ENCODE measurements at regions not wholly inside any gene's neighbourhood (a gene's known extent, or its start where the extent isn't known, plus 50 kb on each side); places are given as distances from the start of the nearest gene placed in this dataset.

DNA sequence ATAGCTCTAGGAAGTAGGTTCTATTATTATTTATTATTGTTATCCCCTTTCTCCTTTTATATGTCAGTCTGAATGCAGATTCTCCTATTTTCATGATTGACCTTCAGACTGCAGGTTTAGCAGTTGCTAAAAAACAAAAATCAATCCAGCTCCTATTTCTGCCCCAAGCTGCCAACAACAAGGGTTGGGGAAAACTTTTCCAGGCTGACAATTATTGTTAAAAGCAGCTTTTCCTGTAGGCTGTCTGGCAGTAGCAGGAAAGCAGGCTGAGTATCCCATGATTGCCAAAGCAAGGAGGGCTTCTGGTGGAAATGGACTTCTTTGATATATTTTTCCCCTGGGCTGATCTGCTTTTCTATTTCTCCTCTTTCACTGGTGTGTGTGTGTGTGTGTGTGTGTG, 78.0 kb upstream of the CTLA4 start:
- Histone ChIP-seq H3K4me1 (ENCODE audit: low read depth) (no peaks in the 10 kb centered on the region), H3K9me3 (ENCODE audit: low read depth) (no peaks in the 10 kb centered on the region), H3K27ac (no peak overlapping the region), H3K4me3 (no peak overlapping the region), H3K36me3 (no peaks in the 10 kb centered on the region), H3K27me3 (no peaks in the 10 kb centered on the region)
- TF ChIP-seq, protein P1, sequence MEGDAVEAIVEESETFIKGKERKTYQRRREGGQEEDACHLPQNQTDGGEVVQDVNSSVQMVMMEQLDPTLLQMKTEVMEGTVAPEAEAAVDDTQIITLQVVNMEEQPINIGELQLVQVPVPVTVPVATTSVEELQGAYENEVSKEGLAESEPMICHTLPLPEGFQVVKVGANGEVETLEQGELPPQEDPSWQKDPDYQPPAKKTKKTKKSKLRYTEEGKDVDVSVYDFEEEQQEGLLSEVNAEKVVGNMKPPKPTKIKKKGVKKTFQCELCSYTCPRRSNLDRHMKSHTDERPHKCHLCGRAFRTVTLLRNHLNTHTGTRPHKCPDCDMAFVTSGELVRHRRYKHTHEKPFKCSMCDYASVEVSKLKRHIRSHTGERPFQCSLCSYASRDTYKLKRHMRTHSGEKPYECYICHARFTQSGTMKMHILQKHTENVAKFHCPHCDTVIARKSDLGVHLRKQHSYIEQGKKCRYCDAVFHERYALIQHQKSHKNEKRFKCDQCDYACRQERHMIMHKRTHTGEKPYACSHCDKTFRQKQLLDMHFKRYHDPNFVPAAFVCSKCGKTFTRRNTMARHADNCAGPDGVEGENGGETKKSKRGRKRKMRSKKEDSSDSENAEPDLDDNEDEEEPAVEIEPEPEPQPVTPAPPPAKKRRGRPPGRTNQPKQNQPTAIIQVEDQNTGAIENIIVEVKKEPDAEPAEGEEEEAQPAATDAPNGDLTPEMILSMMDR (IDR thresholded peaks at IDR 0.05; ENCODE audit: low read depth, low read length): no peak
- no peak for DNase-seq (ENCODE audit: low read depth in 1 of 2, low spot score in 1 of 2)

DNA sequence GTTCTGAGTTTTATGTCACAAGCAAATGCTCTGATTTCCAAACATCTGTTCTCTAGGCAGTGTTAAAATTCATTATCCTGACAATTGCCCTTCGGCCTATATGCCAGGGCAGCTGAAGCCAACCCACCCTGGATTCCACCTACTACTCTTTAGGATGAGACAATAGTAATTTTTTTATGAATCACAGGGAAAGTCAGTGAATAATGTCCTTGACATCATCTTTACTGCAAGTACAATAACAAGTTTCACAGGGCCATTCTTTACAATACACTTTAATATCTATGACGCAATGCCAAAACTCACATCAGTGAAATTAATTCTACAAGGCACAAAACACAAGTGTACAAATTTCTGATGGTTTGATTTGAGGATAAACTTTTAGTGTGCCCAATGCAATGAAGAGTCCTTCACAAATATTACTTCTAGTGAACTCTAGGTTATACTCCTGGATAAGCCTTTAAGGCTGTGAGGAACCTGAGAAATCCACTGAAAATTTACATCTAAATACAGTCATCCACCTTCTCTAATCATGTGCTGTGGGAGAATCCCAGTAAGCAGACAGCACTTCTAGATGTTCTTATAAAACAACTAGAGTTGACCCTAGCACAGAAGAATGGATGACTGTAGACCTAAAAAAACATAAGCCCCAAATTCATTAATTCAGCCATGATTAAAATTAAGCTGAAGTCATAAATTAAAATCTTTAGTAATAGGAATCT, 77.3 kb upstream of the CTLA4 start:
- no peak for DNase-seq (ENCODE audit: low read depth in 1 of 2, low spot score in 1 of 2)
- no peaks in the 10 kb centered on the region for H3K9me3 ChIP-seq (ENCODE audit: low read depth)
- no peak overlapping the region for H3K4me3 ChIP-seq
- no peaks in the 10 kb centered on the region for H3K4me1 ChIP-seq (ENCODE audit: low read depth)
- TF ChIP-seq, protein P1 (IDR thresholded peaks at IDR 0.05; ENCODE audit: low read depth, low read length): no peak
- H3K27me3 ChIP-seq: no peaks in the 10 kb centered on the region
- no peak overlapping the region for H3K27ac ChIP-seq
- no peaks in the 10 kb centered on the region for H3K36me3 ChIP-seq

DNA sequence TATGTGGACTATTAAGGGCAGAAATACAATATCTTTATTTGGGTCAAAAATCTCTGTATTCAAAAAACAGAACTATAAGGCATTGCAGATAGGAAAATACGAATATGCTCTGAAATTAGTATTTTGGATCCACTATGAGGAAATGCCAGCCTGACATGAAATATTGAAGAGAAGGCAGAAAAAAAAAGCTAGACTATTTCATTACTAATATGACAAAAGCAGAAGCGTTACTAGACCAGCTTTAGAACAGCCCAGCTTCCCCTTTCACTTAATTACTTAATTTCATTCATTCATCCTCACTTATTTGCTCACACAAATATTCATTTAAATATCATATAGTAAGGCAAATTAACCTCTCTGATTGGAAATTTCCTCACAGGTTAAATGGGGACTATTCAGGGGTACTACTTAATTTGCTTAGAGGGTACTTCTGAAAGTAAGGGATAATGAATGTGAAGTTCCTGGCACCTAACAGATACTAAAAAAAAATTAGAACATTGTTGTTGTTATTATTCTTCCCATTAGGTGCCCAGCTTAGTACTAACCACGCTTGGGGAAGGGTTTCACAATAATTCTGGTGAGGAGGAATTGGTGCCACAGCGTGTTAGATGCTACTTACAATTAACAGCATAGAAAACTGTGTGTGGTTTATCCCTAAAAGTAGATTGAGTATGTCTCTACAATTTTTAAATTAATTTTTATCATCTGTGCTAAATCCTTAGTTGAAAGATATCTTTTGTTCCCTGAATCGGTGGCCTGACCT, 71.1 kb upstream of the CTLA4 start:
- H3K4me3 ChIP-seq: no peak overlapping the region
- no peaks in the 10 kb centered on the region for H3K4me1 ChIP-seq (ENCODE audit: low read depth)
- no peaks in the 10 kb centered on the region for H3K36me3 ChIP-seq
- H3K27ac ChIP-seq: no peak overlapping the region
- no peak for DNase-seq (ENCODE audit: low read depth in 1 of 2, low spot score in 1 of 2)
- H3K27me3 ChIP-seq: no peaks in the 10 kb centered on the region
- TF ChIP-seq, protein P1 (IDR thresholded peaks at IDR 0.05; ENCODE audit: low read depth, low read length): no peak
- H3K9me3 ChIP-seq (ENCODE audit: low read depth): no peaks in the 10 kb centered on the region

DNA sequence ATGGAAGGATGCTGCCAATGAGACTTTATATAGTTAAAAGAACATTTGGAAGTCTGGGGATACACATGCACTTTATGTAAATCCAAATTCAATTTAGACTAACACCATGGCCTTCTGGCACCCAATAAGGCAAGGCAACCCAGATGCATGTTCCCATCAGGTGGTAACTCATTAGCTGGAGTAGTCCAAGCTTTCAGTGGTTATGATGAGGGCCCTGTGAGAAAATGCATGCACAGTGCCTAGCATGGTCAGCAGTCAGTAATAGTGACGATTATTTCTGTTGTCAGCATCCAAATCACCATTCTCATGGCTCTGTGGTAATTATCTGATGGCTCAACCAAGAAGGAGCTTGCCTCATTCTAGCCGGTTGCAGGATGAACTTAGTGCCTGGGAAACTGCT, 70.3 kb upstream of the CTLA4 start:
- no peaks in the 10 kb centered on the region for H3K4me1 ChIP-seq (ENCODE audit: low read depth)
- TF ChIP-seq, protein P1 (IDR thresholded peaks at IDR 0.05; ENCODE audit: low read depth, low read length): no peak
- no peak overlapping the region for H3K27ac ChIP-seq
- H3K36me3 ChIP-seq: no peaks in the 10 kb centered on the region
- H3K9me3 ChIP-seq (ENCODE audit: low read depth): no peaks in the 10 kb centered on the region
- no peaks in the 10 kb centered on the region for H3K27me3 ChIP-seq
- no peak overlapping the region for H3K4me3 ChIP-seq
- no peak for DNase-seq (ENCODE audit: low read depth in 1 of 2, low spot score in 1 of 2)

DNA sequence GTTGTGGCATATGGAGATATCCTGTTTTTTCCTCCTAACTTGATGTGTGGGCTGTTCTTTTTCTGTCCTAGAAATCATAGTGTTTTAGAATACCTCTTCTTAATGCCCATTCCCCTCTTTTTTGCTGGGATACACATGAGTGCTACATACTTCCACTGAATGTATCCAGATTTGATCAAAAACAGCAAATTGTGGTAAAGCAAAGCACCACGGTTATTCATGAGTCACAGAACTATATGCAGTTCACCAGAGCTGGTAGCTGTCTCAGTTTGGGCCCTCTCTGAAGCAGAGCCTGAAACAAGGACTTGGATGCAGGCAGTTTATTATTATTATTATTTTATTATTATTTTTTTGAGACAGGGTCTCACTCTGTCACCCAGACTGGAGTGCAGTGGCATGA, 69.9 kb upstream of the CTLA4 start:
- H3K4me3 ChIP-seq: no peak overlapping the region
- H3K36me3 ChIP-seq: no peaks in the 10 kb centered on the region
- H3K27me3 ChIP-seq: no peaks in the 10 kb centered on the region
- TF ChIP-seq, protein P1 (IDR thresholded peaks at IDR 0.05; ENCODE audit: low read depth, low read length): no peak
- no peaks in the 10 kb centered on the region for H3K9me3 ChIP-seq (ENCODE audit: low read depth)
- no peak overlapping the region for H3K27ac ChIP-seq
- no peaks in the 10 kb centered on the region for H3K4me1 ChIP-seq (ENCODE audit: low read depth)
- DNase-seq (ENCODE audit: low read depth in 1 of 2, low spot score in 1 of 2): no peak

Data from cardiac muscle cell (in vitro differentiated cells and primary cell).